Activated CD8-positive, alpha-beta memory T cell treated with anti-CD3 and anti-CD28 coated beads, Interleukin-2, amount 50 U/mL, for 48 hours (primary cell): ENCODE measurements at regions not wholly inside any gene's neighbourhood (a gene's known extent, or its start where the extent isn't known, plus 50 kb on each side); places are given as distances from the start of the nearest gene placed in this dataset.

Experiments used
- DNase-seq: peaks from one replicate; pipeline ENCODE4 v3.0.0-alpha.2; 2020

DNA sequence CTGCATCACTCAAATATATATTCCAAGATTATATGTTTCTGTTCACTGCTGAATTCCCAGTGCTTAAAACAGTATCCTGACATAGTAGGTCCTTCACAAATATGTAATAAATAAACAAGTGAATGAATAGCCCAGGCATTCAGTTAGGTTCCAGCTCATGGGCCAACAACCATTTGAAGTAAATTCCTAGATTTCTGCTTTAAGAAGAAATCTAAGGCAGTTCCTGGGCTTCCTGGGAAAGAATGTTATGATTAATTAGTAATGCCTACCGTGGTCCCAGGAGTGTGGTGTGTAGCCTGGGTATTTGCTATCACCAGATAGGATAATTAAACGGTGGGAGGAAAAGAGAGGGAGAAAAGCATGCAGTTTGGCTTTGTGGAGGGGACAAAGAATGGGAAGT is 576.8 kb downstream of the SOX6 start:
- DNase-seq: no peak

DNA sequence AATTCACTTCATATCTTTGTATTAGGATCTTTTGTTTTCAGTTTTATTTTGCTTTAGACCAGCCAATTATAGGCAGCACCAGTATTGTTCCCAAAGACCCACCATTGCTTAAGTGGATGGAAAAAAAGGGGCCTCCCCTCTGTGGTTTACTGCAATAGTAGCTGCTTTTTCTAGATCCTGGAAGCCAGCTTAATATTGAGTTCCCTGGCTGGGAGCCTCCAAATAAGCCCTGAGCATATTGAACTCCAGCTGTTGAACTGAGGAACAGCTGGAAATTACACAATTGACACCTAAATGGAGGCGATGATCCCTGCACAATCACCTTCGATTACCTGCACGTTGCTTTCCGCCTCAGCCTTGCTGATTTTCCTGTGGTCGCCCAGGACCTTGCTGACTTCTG is 576.0 kb downstream of the SOX6 start:
- no peak for DNase-seq

DNA sequence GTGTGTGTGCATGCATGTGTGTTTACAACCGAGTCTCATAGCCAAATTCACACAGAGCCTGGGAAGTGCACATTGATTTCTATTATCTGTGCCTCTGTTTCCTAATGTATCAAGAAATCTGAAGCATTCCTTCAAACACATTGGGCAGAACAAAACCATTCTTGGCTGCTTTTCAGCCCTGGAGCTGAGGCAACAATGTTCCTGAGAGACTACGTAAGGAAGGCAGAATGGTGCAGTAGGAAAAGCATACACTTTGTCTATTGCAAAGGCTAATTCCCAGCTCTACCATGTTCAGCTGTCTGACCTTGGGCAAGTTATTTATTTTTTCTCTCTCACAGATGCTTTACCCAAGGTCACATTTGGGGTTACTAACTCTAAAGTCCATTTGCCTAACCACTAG is 575.5 kb downstream of the SOX6 start:
- no peak for DNase-seq

- no peak for DNase-seq
Observed at GRCh38 chr11:15783619-15784018, 572.7 kb downstream of the SOX6 start.

DNA sequence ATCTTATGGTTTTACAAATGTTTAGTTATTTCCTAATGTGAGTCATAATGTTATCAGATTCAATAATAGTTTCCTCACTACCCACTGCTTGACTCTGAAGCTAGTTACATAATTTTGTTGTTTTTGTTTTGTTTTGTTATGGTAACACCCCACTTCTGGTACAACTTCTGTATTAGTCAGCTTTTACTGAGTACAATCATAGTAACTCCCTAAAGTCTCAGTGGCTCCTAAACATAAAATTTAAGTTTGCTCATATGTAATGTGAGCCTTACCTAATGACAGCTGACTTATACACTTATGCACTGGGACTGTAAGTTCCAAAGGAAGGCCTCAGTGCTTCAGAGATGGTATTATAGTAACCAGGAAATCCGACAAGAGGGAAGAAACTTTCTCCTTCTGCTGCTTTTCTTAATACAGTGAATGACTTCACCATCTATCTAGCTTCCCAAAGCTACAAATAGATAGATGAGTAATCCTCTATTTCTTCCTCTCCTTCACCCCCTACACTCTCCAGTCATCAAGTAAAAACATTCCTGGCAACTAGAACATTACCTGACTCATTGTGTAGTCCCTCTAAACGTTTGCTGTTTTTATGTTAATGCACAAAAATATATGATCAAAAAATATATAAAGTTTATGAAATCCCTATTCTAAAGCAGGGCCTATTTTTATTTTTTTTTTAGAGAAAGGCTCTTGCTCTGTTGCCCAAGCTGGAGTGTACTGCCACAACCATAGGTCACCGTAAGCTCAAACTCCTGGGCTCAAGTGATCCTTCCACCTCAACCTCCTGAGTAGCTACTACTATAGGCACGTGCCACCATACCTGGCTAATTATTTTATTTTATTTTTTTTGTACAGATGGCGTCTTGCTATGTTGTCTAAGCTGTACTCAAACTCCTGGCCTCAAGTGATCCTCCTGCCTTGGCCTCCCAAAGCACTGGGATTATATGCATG is 563.0 kb downstream of the SOX6 start:
- DNase-seq: no peak

- DNase-seq: no peak
Observed at GRCh38 chr11:15794361-15795150, 561.8 kb downstream of the SOX6 start.

DNA sequence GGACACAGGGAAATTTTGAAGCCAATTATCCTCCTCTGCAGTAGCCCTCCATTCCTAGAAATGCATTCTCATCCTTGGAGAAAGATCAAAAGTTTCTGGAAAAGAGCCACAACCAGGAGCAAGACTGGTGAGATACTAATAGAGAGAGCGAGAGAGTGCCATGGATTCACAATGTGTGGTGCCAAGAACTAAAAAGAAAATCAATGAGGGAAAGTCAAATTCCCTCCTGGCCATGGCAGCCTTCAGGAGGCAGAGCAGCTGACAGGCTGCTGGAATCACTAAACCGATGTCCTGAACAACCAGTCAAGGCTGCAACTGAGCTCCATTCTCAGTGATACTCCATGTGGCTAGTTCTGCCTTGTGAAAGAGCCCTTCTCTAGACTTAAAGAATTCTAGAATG is 561.0 kb downstream of the SOX6 start:
- no peak for DNase-seq

GRCh38 chr11:15800111-15800800 is 556.1 kb downstream of the SOX6 start:
- peak; percentile 54 for DNase-seq

- no peak for DNase-seq
Observed at GRCh38 chr11:15801126-15801525, 555.2 kb downstream of the SOX6 start.

- DNase-seq: no peak
Observed at GRCh38 chr11:15801616-15802015, 554.7 kb downstream of the SOX6 start.

DNA sequence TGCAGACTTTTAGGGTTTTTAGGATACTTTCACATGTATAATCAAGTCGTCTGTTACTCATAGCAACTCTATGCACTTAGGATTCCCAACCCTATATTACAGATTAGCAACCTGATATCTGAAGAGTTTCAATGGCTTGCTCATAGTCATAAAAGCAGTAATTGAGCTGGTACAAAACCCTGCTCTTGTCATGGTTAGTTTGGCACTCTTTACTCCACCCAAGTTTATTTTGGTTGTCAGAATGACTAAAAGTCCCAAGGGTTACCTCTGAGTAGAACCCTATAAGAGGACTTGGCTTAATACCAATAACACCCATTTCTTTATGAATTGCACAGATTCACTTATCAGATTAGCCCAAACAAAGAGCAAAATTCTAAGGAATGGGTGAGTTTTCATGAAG is 550.6 kb downstream of the SOX6 start:
- no peak for DNase-seq

DNA sequence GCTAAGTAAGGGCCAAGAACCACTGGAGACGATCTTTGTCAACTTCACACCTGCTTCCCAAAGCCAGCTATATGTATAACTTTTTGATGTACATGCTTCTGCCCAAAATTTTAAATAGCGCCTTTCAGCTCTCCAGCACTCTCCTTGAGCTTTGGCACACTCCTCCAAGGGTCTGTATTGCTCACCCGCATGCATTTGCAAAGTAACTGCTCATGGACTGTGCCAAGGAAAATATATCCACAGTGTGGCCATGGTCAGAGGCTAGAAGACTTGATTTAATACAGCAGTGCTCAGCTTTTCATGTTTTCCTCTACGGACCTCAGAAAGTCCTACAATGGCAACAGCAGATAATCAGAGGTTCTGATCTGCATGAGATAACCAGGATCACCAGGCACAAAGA is 550.1 kb downstream of the SOX6 start:
- no peak for DNase-seq

GRCh38 chr11:15807827-15808226 is 548.5 kb downstream of the SOX6 start:
- no peak for DNase-seq

GRCh38 chr11:15810082-15810481 is 546.3 kb downstream of the SOX6 start:
- DNase-seq: no peak

DNA sequence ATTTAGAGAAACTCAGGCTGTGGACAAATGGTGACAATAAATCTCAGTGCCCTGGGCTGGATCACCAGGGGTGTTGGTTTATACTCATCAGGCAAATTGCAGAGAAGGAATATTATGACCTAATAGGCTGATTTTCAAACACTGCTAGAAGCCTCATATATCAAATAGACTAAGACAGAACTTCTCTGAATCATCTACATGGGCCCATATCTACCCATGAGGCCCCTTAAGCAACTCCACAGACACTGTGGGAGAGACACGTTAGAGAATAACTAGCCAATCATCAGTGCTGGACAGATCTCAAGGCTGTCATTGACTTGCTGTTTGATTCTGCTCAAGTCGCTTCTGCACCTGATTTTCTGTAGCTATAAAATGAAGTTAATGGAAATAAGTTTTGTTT is 545.8 kb downstream of the SOX6 start:
- no peak for DNase-seq

GRCh38 chr11:15815246-15816195 is 540.8 kb downstream of the SOX6 start:
- no peak for DNase-seq

DNA sequence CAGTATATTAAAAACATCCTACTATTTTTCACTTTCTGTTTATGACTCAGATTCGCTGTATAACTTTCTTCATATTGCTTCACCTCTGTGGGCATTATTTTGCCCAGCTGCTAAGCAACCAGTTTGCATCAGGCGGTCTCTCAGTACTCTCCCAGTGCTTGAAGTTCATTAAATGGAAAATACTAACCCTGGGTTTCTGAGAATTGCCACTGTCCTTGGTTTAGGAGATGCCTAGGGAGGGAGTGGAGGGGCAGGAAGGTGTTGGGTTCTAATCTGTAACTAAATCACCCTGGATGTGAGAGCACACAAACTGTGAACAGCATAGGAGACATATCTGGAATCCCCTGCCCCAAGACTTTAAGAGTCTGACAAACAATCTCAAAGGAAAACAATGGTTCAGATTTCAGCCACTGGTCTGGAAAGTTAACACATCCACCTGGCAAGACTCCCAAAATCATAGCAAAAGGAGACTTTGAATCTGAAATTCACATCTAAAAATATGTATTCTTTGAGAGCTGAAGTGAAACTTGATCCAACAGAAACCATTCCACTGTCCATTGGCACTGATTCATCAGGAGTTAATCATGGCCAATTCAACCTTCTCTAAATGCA is 540.0 kb downstream of the SOX6 start:
- no peak for DNase-seq

DNA sequence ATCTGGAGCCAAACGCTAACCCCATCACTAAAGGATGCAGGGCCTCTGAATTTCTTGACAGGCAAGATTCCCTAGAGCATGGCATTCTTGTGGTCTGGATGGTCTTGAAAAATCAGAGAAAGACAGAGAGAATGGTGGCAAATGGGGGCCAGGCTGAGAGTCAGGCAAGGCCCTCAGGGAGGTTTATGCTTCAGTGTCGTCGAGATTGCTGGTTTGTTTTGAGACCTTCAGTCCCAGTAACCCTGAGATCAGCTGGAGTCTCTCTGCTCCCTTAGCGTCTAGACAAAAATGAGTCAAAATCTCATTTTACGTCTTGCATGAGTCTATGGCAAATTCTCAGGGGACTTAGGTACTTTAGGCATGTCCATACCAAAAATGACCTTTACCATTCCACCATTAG is 539.3 kb downstream of the SOX6 start:
- no peak for DNase-seq

DNA sequence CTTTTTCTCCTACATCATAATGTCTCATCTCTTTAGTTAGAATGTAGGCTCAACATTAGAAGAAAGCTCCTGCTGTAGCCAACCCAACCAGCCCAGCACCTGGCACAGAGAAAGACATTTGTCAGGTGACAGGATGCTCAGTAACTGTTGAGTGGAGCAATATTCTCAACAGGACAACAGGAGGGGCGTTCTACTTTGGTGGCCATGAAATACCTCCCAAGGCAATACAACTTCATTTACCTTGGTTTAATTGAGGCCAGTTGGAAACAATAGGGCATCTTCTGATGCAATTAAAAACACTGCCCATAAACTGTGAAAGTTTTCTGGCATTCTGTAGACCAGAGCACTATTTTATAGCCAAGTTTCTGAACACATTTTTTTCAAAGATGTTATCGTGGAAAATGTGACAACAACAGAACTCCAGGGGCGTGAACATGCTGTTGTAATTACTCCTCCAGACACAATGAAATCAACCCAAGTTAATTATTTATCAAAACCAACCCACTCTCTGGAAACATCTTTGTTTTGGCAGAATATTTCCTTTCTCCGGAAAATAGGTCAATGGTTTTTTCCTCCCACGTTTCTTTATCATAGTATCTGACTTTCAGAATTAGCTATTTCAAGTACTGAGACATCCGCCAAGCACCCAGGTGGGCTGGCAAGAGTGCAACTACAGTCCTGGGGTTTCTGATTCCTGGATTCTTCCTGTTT is 538.1 kb downstream of the SOX6 start:
- no peak for DNase-seq

GRCh38 chr11:15819679-15820286 is 536.6 kb downstream of the SOX6 start:
- DNase-seq: peak; percentile 73

DNA sequence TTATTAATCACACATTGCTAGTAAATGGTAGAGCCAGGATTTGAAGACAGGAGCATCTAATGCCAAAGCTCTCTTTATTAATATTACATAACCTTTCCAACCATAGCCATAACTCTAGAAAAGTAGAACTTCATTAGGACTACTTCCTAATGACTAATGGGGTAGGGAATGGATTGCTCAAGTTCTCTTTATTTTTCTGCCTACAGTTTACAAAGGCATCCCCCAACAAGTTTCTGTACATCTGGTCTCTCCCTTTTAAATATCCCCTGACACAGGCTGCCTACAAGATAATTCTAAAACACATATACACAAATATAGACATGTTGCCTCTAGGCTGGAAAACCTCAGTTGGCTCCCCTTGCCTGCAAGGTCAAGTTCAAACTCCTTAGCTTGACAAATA is 534.9 kb downstream of the SOX6 start:
- no peak for DNase-seq
